ENCODE measurements at regions not wholly inside any gene's neighbourhood (a gene's known extent, or its start where the extent isn't known, plus 50 kb on each side); places are given as distances from the start of the nearest gene placed in this dataset.

GRCh38 chr5:81914696-81915095, 57.1 kb upstream of the ATG10 start:
- H3K27me3 ChIP-seq (ENCODE audit: low read length): no peaks in the 10 kb centered on the region
- H3K4me2 ChIP-seq (ENCODE audit: low read depth, low read length, poor library complexity, severe bottlenecking): no peak overlapping the region
- H3K79me2 ChIP-seq (ENCODE audit: low read length): no peaks in the 10 kb centered on the region
- H3K36me3 ChIP-seq (ENCODE audit: insufficient read depth, low read length): no peaks in the 10 kb centered on the region
- H3K9me2 ChIP-seq (replicated peaks; ENCODE audit: insufficient read depth, low read length): no peaks in the 10 kb centered on the region
- no peaks in the 10 kb centered on the region for H4K20me1 ChIP-seq (ENCODE audit: insufficient read depth, low read depth, low read length)
- DNase-seq: no peak
- no peak overlapping the region for H3K9ac ChIP-seq (ENCODE audit: low read length)
- no peak overlapping the region for H3K27ac ChIP-seq (ENCODE audit: low read length)
- no peak overlapping the region for H2AFZ ChIP-seq (ENCODE audit: low read length)
- H3K4me3 ChIP-seq (ENCODE audit: low read length): no peak overlapping the region
- H3K4me1 ChIP-seq (ENCODE audit: low read length): no peaks in the 10 kb centered on the region
- no peaks in the 10 kb centered on the region for H3K9me3 ChIP-seq (ENCODE audit: low read length)

DNA sequence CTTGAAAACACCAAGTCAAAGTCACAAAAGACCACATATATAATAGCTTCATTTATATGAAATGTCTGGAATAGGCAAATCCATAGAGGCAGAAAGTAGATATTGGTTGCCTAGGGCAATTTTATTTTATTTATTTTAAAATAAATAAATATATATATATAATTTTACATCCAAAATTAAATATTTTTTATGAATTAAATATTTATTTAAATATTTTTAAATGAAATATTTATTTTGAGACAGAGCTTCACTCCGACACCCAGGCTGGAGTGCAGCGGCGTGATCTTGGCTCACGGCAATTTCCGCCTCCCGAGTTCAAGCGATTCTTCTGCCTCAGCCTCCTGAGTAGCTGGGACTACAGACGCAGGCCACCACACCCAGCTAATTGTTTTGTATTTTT, 58.9 kb upstream of the ATG10 start:
- Histone ChIP-seq H4K20me1 (ENCODE audit: insufficient read depth, low read depth, low read length) (no peaks in the 10 kb centered on the region), H3K9ac (ENCODE audit: low read length) (no peak overlapping the region), H3K9me3 (ENCODE audit: low read length) (no peaks in the 10 kb centered on the region), H3K36me3 (ENCODE audit: insufficient read depth, low read length) (no peaks in the 10 kb centered on the region), H3K27ac (ENCODE audit: low read length) (no peak overlapping the region), H3K4me2 (ENCODE audit: low read depth, low read length, poor library complexity, severe bottlenecking) (no peak overlapping the region), H3K4me1 (ENCODE audit: low read length) (no peaks in the 10 kb centered on the region), H3K9me2 (replicated peaks; ENCODE audit: insufficient read depth, low read length) (no peaks in the 10 kb centered on the region), H2AFZ (ENCODE audit: low read length) (no peak overlapping the region), H3K79me2 (ENCODE audit: low read length) (no peaks in the 10 kb centered on the region), H3K4me3 (ENCODE audit: low read length) (no peak overlapping the region), H3K27me3 (ENCODE audit: low read length) (no peaks in the 10 kb centered on the region)
- DNase-seq: no peak

GRCh38 chr5:81909677-81910076, 62.1 kb upstream of the ATG10 start:
- no peak overlapping the region for H3K9ac ChIP-seq (ENCODE audit: low read length)
- H3K4me2 ChIP-seq (ENCODE audit: low read depth, low read length, poor library complexity, severe bottlenecking): no peak overlapping the region
- DNase-seq: no peak
- H3K9me3 ChIP-seq (ENCODE audit: low read length): no peaks in the 10 kb centered on the region
- no peaks in the 10 kb centered on the region for H3K79me2 ChIP-seq (ENCODE audit: low read length)
- no peaks in the 10 kb centered on the region for H3K27me3 ChIP-seq (ENCODE audit: low read length)
- H3K4me1 ChIP-seq (ENCODE audit: low read length): no peaks in the 10 kb centered on the region
- no peak overlapping the region for H3K27ac ChIP-seq (ENCODE audit: low read length)
- no peaks in the 10 kb centered on the region for H3K36me3 ChIP-seq (ENCODE audit: insufficient read depth, low read length)
- no peaks in the 10 kb centered on the region for H4K20me1 ChIP-seq (ENCODE audit: insufficient read depth, low read depth, low read length)
- no peak overlapping the region for H3K4me3 ChIP-seq (ENCODE audit: low read length)
- no peaks in the 10 kb centered on the region for H3K9me2 ChIP-seq (replicated peaks; ENCODE audit: insufficient read depth, low read length)
- no peak overlapping the region for H2AFZ ChIP-seq (ENCODE audit: low read length)

GRCh38 chr5:81908771-81909170, 63.1 kb upstream of the ATG10 start:
- H3K27ac ChIP-seq (ENCODE audit: low read length): no peak overlapping the region
- H3K27me3 ChIP-seq (ENCODE audit: low read length): no peaks in the 10 kb centered on the region
- no peaks in the 10 kb centered on the region for H3K79me2 ChIP-seq (ENCODE audit: low read length)
- no peaks in the 10 kb centered on the region for H3K4me1 ChIP-seq (ENCODE audit: low read length)
- H3K9ac ChIP-seq (ENCODE audit: low read length): no peak overlapping the region
- no peak overlapping the region for H2AFZ ChIP-seq (ENCODE audit: low read length)
- no peaks in the 10 kb centered on the region for H3K9me2 ChIP-seq (replicated peaks; ENCODE audit: insufficient read depth, low read length)
- H3K36me3 ChIP-seq (ENCODE audit: insufficient read depth, low read length): no peaks in the 10 kb centered on the region
- no peaks in the 10 kb centered on the region for H3K9me3 ChIP-seq (ENCODE audit: low read length)
- no peaks in the 10 kb centered on the region for H4K20me1 ChIP-seq (ENCODE audit: insufficient read depth, low read depth, low read length)
- H3K4me2 ChIP-seq (ENCODE audit: low read depth, low read length, poor library complexity, severe bottlenecking): no peak overlapping the region
- DNase-seq: no peak
- no peak overlapping the region for H3K4me3 ChIP-seq (ENCODE audit: low read length)

GRCh38 chr5:81908044-81908443, 63.8 kb upstream of the ATG10 start:
- H3K27me3 ChIP-seq (ENCODE audit: low read length): no peaks in the 10 kb centered on the region
- H3K36me3 ChIP-seq (ENCODE audit: insufficient read depth, low read length): no peaks in the 10 kb centered on the region
- no peaks in the 10 kb centered on the region for H3K9me3 ChIP-seq (ENCODE audit: low read length)
- no peak overlapping the region for H3K27ac ChIP-seq (ENCODE audit: low read length)
- no peaks in the 10 kb centered on the region for H3K9me2 ChIP-seq (replicated peaks; ENCODE audit: insufficient read depth, low read length)
- H3K4me1 ChIP-seq (ENCODE audit: low read length): no peaks in the 10 kb centered on the region
- no peak overlapping the region for H2AFZ ChIP-seq (ENCODE audit: low read length)
- no peak overlapping the region for H3K4me3 ChIP-seq (ENCODE audit: low read length)
- no peak overlapping the region for H3K4me2 ChIP-seq (ENCODE audit: low read depth, low read length, poor library complexity, severe bottlenecking)
- DNase-seq: no peak
- no peaks in the 10 kb centered on the region for H3K79me2 ChIP-seq (ENCODE audit: low read length)
- H4K20me1 ChIP-seq (ENCODE audit: insufficient read depth, low read depth, low read length): no peaks in the 10 kb centered on the region
- no peak overlapping the region for H3K9ac ChIP-seq (ENCODE audit: low read length)

- DNase-seq: no peak
- Histone ChIP-seq H4K20me1 (ENCODE audit: insufficient read depth, low read depth, low read length) (no peaks in the 10 kb centered on the region), H3K27me3 (ENCODE audit: low read length) (no peaks in the 10 kb centered on the region), H3K4me3 (ENCODE audit: low read length) (no peak overlapping the region), H3K27ac (ENCODE audit: low read length) (no peak overlapping the region), H3K9me2 (replicated peaks; ENCODE audit: insufficient read depth, low read length) (no peaks in the 10 kb centered on the region), H3K4me2 (ENCODE audit: low read depth, low read length, poor library complexity, severe bottlenecking) (no peak overlapping the region), H3K4me1 (ENCODE audit: low read length) (no peaks in the 10 kb centered on the region), H3K79me2 (ENCODE audit: low read length) (no peaks in the 10 kb centered on the region), H2AFZ (ENCODE audit: low read length) (no peak overlapping the region), H3K9me3 (ENCODE audit: low read length) (no peaks in the 10 kb centered on the region), H3K9ac (ENCODE audit: low read length) (no peak overlapping the region), H3K36me3 (ENCODE audit: insufficient read depth, low read length) (no peaks in the 10 kb centered on the region)
Measured at GRCh38 chr5:81907012-81907635, 64.7 kb upstream of the ATG10 start.

GRCh38 chr5:81906086-81906485, 65.7 kb upstream of the ATG10 start:
- no peaks in the 10 kb centered on the region for H3K36me3 ChIP-seq (ENCODE audit: insufficient read depth, low read length)
- H3K9me3 ChIP-seq (ENCODE audit: low read length): no peaks in the 10 kb centered on the region
- no peak for DNase-seq
- H3K4me3 ChIP-seq (ENCODE audit: low read length): no peak overlapping the region
- no peaks in the 10 kb centered on the region for H3K27me3 ChIP-seq (ENCODE audit: low read length)
- H3K9ac ChIP-seq (ENCODE audit: low read length): no peak overlapping the region
- H4K20me1 ChIP-seq (ENCODE audit: insufficient read depth, low read depth, low read length): no peaks in the 10 kb centered on the region
- no peaks in the 10 kb centered on the region for H3K9me2 ChIP-seq (replicated peaks; ENCODE audit: insufficient read depth, low read length)
- H2AFZ ChIP-seq (ENCODE audit: low read length): no peak overlapping the region
- H3K4me1 ChIP-seq (ENCODE audit: low read length): no peaks in the 10 kb centered on the region
- no peak overlapping the region for H3K4me2 ChIP-seq (ENCODE audit: low read depth, low read length, poor library complexity, severe bottlenecking)
- no peaks in the 10 kb centered on the region for H3K79me2 ChIP-seq (ENCODE audit: low read length)
- no peak overlapping the region for H3K27ac ChIP-seq (ENCODE audit: low read length)

DNA sequence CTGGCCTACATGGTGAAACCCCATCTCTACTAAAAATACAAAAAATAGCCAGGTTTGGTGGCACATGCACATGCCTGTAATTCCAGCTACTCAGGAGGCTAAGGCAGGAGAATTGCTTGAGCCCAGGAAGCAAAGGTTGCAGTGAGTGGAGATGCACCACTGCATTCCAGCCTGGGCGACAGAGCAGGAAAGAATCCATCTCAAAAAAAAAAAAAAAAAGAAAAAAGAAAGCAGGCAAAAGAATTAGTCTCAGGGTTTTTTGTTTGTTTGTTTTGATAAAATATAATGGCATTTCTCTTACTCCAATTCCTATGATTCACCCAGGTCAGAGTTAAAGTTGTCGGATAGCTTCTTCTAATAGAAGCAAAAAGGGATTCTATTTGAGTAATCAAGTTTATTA, 67.0 kb upstream of the ATG10 start:
- Histone ChIP-seq H4K20me1 (ENCODE audit: insufficient read depth, low read depth, low read length) (no peaks in the 10 kb centered on the region), H3K79me2 (ENCODE audit: low read length) (no peaks in the 10 kb centered on the region), H3K4me1 (ENCODE audit: low read length) (no peaks in the 10 kb centered on the region), H2AFZ (ENCODE audit: low read length) (no peak overlapping the region), H3K27ac (ENCODE audit: low read length) (no peak overlapping the region), H3K9me2 (replicated peaks; ENCODE audit: insufficient read depth, low read length) (no peaks in the 10 kb centered on the region), H3K9ac (ENCODE audit: low read length) (no peak overlapping the region), H3K4me2 (ENCODE audit: low read depth, low read length, poor library complexity, severe bottlenecking) (no peak overlapping the region), H3K4me3 (ENCODE audit: low read length) (no peak overlapping the region), H3K36me3 (ENCODE audit: insufficient read depth, low read length) (no peaks in the 10 kb centered on the region), H3K27me3 (ENCODE audit: low read length) (no peaks in the 10 kb centered on the region), H3K9me3 (ENCODE audit: low read length) (no peaks in the 10 kb centered on the region)
- DNase-seq: no peak

- Histone ChIP-seq H3K4me1 (ENCODE audit: low read length) (no peaks in the 10 kb centered on the region), H3K4me2 (ENCODE audit: low read depth, low read length, poor library complexity, severe bottlenecking) (no peak overlapping the region), H3K9me2 (replicated peaks; ENCODE audit: insufficient read depth, low read length) (no peaks in the 10 kb centered on the region), H4K20me1 (ENCODE audit: insufficient read depth, low read depth, low read length) (no peaks in the 10 kb centered on the region), H3K36me3 (ENCODE audit: insufficient read depth, low read length) (no peaks in the 10 kb centered on the region), H3K79me2 (ENCODE audit: low read length) (no peaks in the 10 kb centered on the region), H3K4me3 (ENCODE audit: low read length) (no peak overlapping the region), H3K9ac (ENCODE audit: low read length) (no peak overlapping the region), H3K27me3 (ENCODE audit: low read length) (no peaks in the 10 kb centered on the region), H3K27ac (ENCODE audit: low read length) (no peak overlapping the region), H2AFZ (ENCODE audit: low read length) (no peak overlapping the region), H3K9me3 (ENCODE audit: low read length) (no peaks in the 10 kb centered on the region)
- no peak for DNase-seq
Measured at GRCh38 chr5:81904166-81904565, 67.7 kb upstream of the ATG10 start.
